DOHH2 (cell line): ENCODE measurements at regions not wholly inside any gene's neighbourhood (a gene's known extent, or its start where the extent isn't known, plus 50 kb on each side); places are given as distances from the start of the nearest gene placed in this dataset.

Source experiments
- EZH2phosphoT487 ChIP-seq: fragments of 200-600 bp; sonication (generic); IDR thresholded peaks from 2 replicates; pipeline ENCODE4 v1.6.1; 2017; ENCODE audit warnings: borderline replicate concordance, mild to moderate bottlenecking, antibody characterized with exemption, low read length, moderate library complexity, mixed read lengths
- TF ChIP-seq, protein P1 (sequence below): fragments of 200-600 bp; sonication (generic); IDR thresholded peaks from one replicate; pipeline ENCODE4 v1.5.1; 2014; ENCODE audit warnings: antibody characterized with exemption, mild to moderate bottlenecking, low read depth, low read length; ENCODE audit not compliant: poor library complexity, severe bottlenecking

DNA sequence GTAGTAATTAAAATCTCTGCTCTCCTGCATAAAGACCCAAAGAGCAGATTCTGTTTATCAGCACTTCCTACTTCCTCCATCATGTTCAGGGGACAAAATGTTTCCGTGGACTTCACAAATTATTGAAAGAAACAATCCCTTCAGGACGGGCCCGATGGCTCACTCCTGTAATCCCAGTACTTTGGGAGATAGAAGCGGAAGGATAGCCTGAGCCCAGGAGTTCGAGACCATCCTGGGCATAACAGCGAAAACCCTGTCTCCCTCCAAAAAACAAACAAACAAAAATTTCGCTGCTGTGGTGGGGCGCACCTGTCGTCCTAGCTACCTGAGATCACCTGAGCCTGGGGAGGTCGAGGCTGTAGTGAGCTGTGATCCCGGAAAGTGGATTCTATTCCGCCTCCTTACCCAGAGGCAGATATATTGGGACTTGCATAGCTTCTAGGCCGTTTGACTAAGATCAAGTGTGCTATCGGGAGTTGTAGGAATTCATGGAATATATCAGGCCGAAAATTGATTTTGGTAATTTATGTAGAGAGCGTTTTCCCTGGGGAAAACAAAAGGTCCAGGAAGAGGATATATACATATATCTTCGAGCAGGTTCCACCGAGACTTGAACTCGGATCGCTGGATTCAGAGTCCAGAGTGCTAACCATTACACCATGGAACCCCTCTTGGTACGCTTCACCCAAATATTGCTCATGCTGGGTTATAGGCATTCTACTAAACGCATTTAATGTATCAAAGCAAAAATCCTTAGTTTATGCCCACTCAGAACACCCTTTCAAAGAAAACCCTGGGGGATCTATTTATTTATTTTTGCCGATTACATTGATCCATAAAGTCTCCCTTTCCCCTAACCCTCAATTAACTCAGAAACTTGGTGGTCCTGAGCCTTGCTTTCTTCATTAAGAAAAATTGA lies 74.5 kb upstream of the ZNF184 start:
- TF ChIP-seq, protein P1, sequence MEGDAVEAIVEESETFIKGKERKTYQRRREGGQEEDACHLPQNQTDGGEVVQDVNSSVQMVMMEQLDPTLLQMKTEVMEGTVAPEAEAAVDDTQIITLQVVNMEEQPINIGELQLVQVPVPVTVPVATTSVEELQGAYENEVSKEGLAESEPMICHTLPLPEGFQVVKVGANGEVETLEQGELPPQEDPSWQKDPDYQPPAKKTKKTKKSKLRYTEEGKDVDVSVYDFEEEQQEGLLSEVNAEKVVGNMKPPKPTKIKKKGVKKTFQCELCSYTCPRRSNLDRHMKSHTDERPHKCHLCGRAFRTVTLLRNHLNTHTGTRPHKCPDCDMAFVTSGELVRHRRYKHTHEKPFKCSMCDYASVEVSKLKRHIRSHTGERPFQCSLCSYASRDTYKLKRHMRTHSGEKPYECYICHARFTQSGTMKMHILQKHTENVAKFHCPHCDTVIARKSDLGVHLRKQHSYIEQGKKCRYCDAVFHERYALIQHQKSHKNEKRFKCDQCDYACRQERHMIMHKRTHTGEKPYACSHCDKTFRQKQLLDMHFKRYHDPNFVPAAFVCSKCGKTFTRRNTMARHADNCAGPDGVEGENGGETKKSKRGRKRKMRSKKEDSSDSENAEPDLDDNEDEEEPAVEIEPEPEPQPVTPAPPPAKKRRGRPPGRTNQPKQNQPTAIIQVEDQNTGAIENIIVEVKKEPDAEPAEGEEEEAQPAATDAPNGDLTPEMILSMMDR, result no peak
- TF ChIP-seq EZH2phosphoT487, result no peak
